Activated gamma-delta T cell (primary cell): ENCODE measurements at regions not wholly inside any gene's neighbourhood (a gene's known extent, or its start where the extent isn't known, plus 50 kb on each side); places are given as distances from the start of the nearest gene placed in this dataset.

ENCODE experiments used
- DNase-seq: peaks from one replicate; lab custom pipeline; 2025; lab: John Stamatoyannopoulos, UW

- no peak for DNase-seq
These were observed 134.9 kb upstream of the HSD17B12 start for GRCh38 chr11:43545610-43546009.

- DNase-seq: no peak
These were observed 133.7 kb upstream of the HSD17B12 start for GRCh38 chr11:43546561-43547429.

GRCh38 chr11:43547430-43547831 lies 133.1 kb upstream of the HSD17B12 start:
- DNase-seq: no peak

GRCh38 chr11:43547889-43548381 lies 132.6 kb upstream of the HSD17B12 start:
- peak; percentile 12 for DNase-seq

- DNase-seq: no peak
These were observed 131.6 kb upstream of the HSD17B12 start for GRCh38 chr11:43548916-43549315.

GRCh38 chr11:43549624-43550023 lies 130.9 kb upstream of the HSD17B12 start:
- DNase-seq: no peak

- DNase-seq: no peak
These were observed 129.8 kb upstream of the HSD17B12 start for GRCh38 chr11:43550714-43551113.

- no peak for DNase-seq
These were observed 126.4 kb upstream of the HSD17B12 start for GRCh38 chr11:43554148-43554473.

GRCh38 chr11:43555186-43555585 lies 125.4 kb upstream of the HSD17B12 start:
- no peak for DNase-seq

GRCh38 chr11:43555816-43556611 lies 124.5 kb upstream of the HSD17B12 start:
- no peak for DNase-seq

GRCh38 chr11:43556612-43557375 lies 123.7 kb upstream of the HSD17B12 start:
- no peak for DNase-seq

GRCh38 chr11:43557553-43558110 lies 122.9 kb upstream of the HSD17B12 start:
- DNase-seq: no peak

- no peak for DNase-seq
These were observed 122.4 kb upstream of the HSD17B12 start for GRCh38 chr11:43558146-43558545.

GRCh38 chr11:43558556-43559127 lies 121.9 kb upstream of the HSD17B12 start:
- DNase-seq: no peak

- DNase-seq: no peak
These were observed 118.7 kb upstream of the HSD17B12 start for GRCh38 chr11:43561832-43562231.

- DNase-seq: no peak
These were observed 113.1 kb upstream of the HSD17B12 start for GRCh38 chr11:43567396-43567975.

GRCh38 chr11:43573233-43573632 lies 107.3 kb upstream of the HSD17B12 start:
- DNase-seq: no peak

- no peak for DNase-seq
These were observed 106.7 kb upstream of the HSD17B12 start for GRCh38 chr11:43573873-43574272.

- no peak for DNase-seq
These were observed 106.1 kb upstream of the HSD17B12 start for GRCh38 chr11:43574411-43574810.

- no peak for DNase-seq
These were observed 105.3 kb upstream of the HSD17B12 start for GRCh38 chr11:43574949-43575912.
